ENCODE measurements at regions not wholly inside any gene's neighbourhood (a gene's known extent, or its start where the extent isn't known, plus 50 kb on each side); places are given as distances from the start of the nearest gene placed in this dataset.

GRCh38 chr16:73185737-73186136, 137.8 kb upstream of the ZFHX3 start:
- Histone ChIP-seq H3K27me3 (ENCODE audit: control insufficient read depth in 3 of 3, insufficient read depth in 3 of 3, low read length in 3 of 3) (no peaks in the 10 kb centered on the region), H3K36me3 (ENCODE audit: control insufficient read depth in 3 of 3, insufficient read depth in 3 of 3, low read length in 3 of 3) (no peaks in the 10 kb centered on the region), H3K9me3 (ENCODE audit: control insufficient read depth in 3 of 3, low read length in 3 of 3) (no peaks in the 10 kb centered on the region), H3K4me3 (ENCODE audit: low read length in 3 of 3) (no peak overlapping the region), H3K4me1 (ENCODE audit: control insufficient read depth in 3 of 3, insufficient read depth in 3 of 3, low read length in 3 of 3) (no peaks in the 10 kb centered on the region), H3K9ac (ENCODE audit: low read depth in 1 of 3, low read length in 3 of 3) (no peak overlapping the region), H3K27ac (ENCODE audit: low read depth, low read length) (no peak overlapping the region)

GRCh38 chr16:73183611-73184092, 135.7 kb upstream of the ZFHX3 start:
- no peaks in the 10 kb centered on the region for H3K27me3 ChIP-seq (ENCODE audit: control insufficient read depth in 3 of 3, insufficient read depth in 3 of 3, low read length in 3 of 3)
- no peak overlapping the region for H3K4me3 ChIP-seq (ENCODE audit: low read length in 3 of 3)
- no peaks in the 10 kb centered on the region for H3K36me3 ChIP-seq (ENCODE audit: control insufficient read depth in 3 of 3, insufficient read depth in 3 of 3, low read length in 3 of 3)
- H3K27ac ChIP-seq (ENCODE audit: low read depth, low read length): no peak overlapping the region
- no peak overlapping the region for H3K9ac ChIP-seq (ENCODE audit: low read depth in 1 of 3, low read length in 3 of 3)
- peaks cover 0 to 4% (median 0%) of the 10 kb centered on the region in 3 donors for H3K4me1 ChIP-seq (ENCODE audit: control insufficient read depth in 3 of 3, insufficient read depth in 3 of 3, low read length in 3 of 3)
- no peaks in the 10 kb centered on the region for H3K9me3 ChIP-seq (ENCODE audit: control insufficient read depth in 3 of 3, low read length in 3 of 3)

- Histone ChIP-seq H3K9me3 (ENCODE audit: control insufficient read depth in 3 of 3, low read length in 3 of 3) (no peaks in the 10 kb centered on the region), H3K9ac (ENCODE audit: low read depth in 1 of 3, low read length in 3 of 3) (no peak overlapping the region), H3K27ac (ENCODE audit: low read depth, low read length) (peak overlapping the region; percentile 31)
Measured at GRCh38 chr16:73179705-73180331, 131.9 kb upstream of the ZFHX3 start.

GRCh38 chr16:73177729-73178295, 129.9 kb upstream of the ZFHX3 start:
- Histone ChIP-seq H3K4me1 (ENCODE audit: control insufficient read depth in 3 of 3, insufficient read depth in 3 of 3, low read length in 3 of 3) (peaks cover 5 to 12% (median 10%) of the 10 kb centered on the region in 3 donors), H3K4me3 (ENCODE audit: low read length in 3 of 3) (no peak overlapping the region), H3K27me3 (ENCODE audit: control insufficient read depth in 3 of 3, insufficient read depth in 3 of 3, low read length in 3 of 3) (no peaks in the 10 kb centered on the region), H3K9ac (ENCODE audit: low read depth in 1 of 3, low read length in 3 of 3) (no peak overlapping the region), H3K9me3 (ENCODE audit: control insufficient read depth in 3 of 3, low read length in 3 of 3) (no peaks in the 10 kb centered on the region), H3K36me3 (ENCODE audit: control insufficient read depth in 3 of 3, insufficient read depth in 3 of 3, low read length in 3 of 3) (no peaks in the 10 kb centered on the region), H3K27ac (ENCODE audit: low read depth, low read length) (no peak overlapping the region)

More at GRCh38 chr16:73179705-73180331, 131.9 kb upstream of the ZFHX3 start:
- no peaks in the 10 kb centered on the region for H3K27me3 ChIP-seq (ENCODE audit: control insufficient read depth in 3 of 3, insufficient read depth in 3 of 3, low read length in 3 of 3)
- H3K36me3 ChIP-seq (ENCODE audit: control insufficient read depth in 3 of 3, insufficient read depth in 3 of 3, low read length in 3 of 3): no peaks in the 10 kb centered on the region
- peaks cover 0 to 4% (median 0%) of the 10 kb centered on the region in 3 donors for H3K4me1 ChIP-seq (ENCODE audit: control insufficient read depth in 3 of 3, insufficient read depth in 3 of 3, low read length in 3 of 3)
- H3K4me3 ChIP-seq (ENCODE audit: low read length in 3 of 3): no peak overlapping the region

GRCh38 chr16:73176577-73177013, 128.7 kb upstream of the ZFHX3 start:
- Histone ChIP-seq H3K9ac (ENCODE audit: low read depth in 1 of 3, low read length in 3 of 3) (no peak overlapping the region), H3K27me3 (ENCODE audit: control insufficient read depth in 3 of 3, insufficient read depth in 3 of 3, low read length in 3 of 3) (no peaks in the 10 kb centered on the region), H3K36me3 (ENCODE audit: control insufficient read depth in 3 of 3, insufficient read depth in 3 of 3, low read length in 3 of 3) (no peaks in the 10 kb centered on the region), H3K27ac (ENCODE audit: low read depth, low read length) (no peak overlapping the region), H3K9me3 (ENCODE audit: control insufficient read depth in 3 of 3, low read length in 3 of 3) (no peaks in the 10 kb centered on the region), H3K4me3 (ENCODE audit: low read length in 3 of 3) (no peak overlapping the region), H3K4me1 (ENCODE audit: control insufficient read depth in 3 of 3, insufficient read depth in 3 of 3, low read length in 3 of 3) (peaks cover 13 to 17% (median 16%) of the 10 kb centered on the region in 3 donors)

GRCh38 chr16:73172973-73173709, 125.2 kb upstream of the ZFHX3 start:
- H3K36me3 ChIP-seq (ENCODE audit: control insufficient read depth in 3 of 3, insufficient read depth in 3 of 3, low read length in 3 of 3): no peaks in the 10 kb centered on the region
- peak overlapping the region; percentile 34 to 43 (median 40) for H3K9ac ChIP-seq (ENCODE audit: low read depth in 1 of 3, low read length in 3 of 3)
- peaks cover 13 to 17% (median 16%) of the 10 kb centered on the region in 3 donors for H3K4me1 ChIP-seq (ENCODE audit: control insufficient read depth in 3 of 3, insufficient read depth in 3 of 3, low read length in 3 of 3)
- peak overlapping the region in 1 of 3 donors; percentile 48 for H3K4me3 ChIP-seq (ENCODE audit: low read length in 3 of 3)
- H3K9me3 ChIP-seq (ENCODE audit: control insufficient read depth in 3 of 3, low read length in 3 of 3): no peaks in the 10 kb centered on the region
- peak overlapping the region; percentile 68 for H3K27ac ChIP-seq (ENCODE audit: low read depth, low read length)
- no peaks in the 10 kb centered on the region for H3K27me3 ChIP-seq (ENCODE audit: control insufficient read depth in 3 of 3, insufficient read depth in 3 of 3, low read length in 3 of 3)

GRCh38 chr16:73172241-73172972, 124.5 kb upstream of the ZFHX3 start:
- peak overlapping the region in 2 of 3 donors; percentile 17 to 60 for H3K9ac ChIP-seq (ENCODE audit: low read depth in 1 of 3, low read length in 3 of 3)

GRCh38 chr16:73171901-73172240, 123.9 kb upstream of the ZFHX3 start:
- no peaks in the 10 kb centered on the region for H3K36me3 ChIP-seq (ENCODE audit: control insufficient read depth in 3 of 3, insufficient read depth in 3 of 3, low read length in 3 of 3)
- peaks cover 13 to 21% (median 17%) of the 10 kb centered on the region in 3 donors for H3K4me1 ChIP-seq (ENCODE audit: control insufficient read depth in 3 of 3, insufficient read depth in 3 of 3, low read length in 3 of 3)
- no peaks in the 10 kb centered on the region for H3K27me3 ChIP-seq (ENCODE audit: control insufficient read depth in 3 of 3, insufficient read depth in 3 of 3, low read length in 3 of 3)
- H3K4me3 ChIP-seq (ENCODE audit: low read length in 3 of 3): no peak overlapping the region
- H3K9me3 ChIP-seq (ENCODE audit: control insufficient read depth in 3 of 3, low read length in 3 of 3): no peaks in the 10 kb centered on the region
- H3K9ac ChIP-seq (ENCODE audit: low read depth in 1 of 3, low read length in 3 of 3): peak overlapping the region in 1 of 3 donors; percentile 17
- H3K27ac ChIP-seq (ENCODE audit: low read depth, low read length): peak overlapping the region; percentile 68

More at GRCh38 chr16:73172241-73172972, 124.5 kb upstream of the ZFHX3 start:
- Histone ChIP-seq H3K36me3 (ENCODE audit: control insufficient read depth in 3 of 3, insufficient read depth in 3 of 3, low read length in 3 of 3) (no peaks in the 10 kb centered on the region), H3K4me1 (ENCODE audit: control insufficient read depth in 3 of 3, insufficient read depth in 3 of 3, low read length in 3 of 3) (peaks cover 13 to 17% (median 16%) of the 10 kb centered on the region in 3 donors), H3K4me3 (ENCODE audit: low read length in 3 of 3) (peak overlapping the region in 1 of 3 donors; percentile 2), H3K27me3 (ENCODE audit: control insufficient read depth in 3 of 3, insufficient read depth in 3 of 3, low read length in 3 of 3) (no peaks in the 10 kb centered on the region), H3K9me3 (ENCODE audit: control insufficient read depth in 3 of 3, low read length in 3 of 3) (no peaks in the 10 kb centered on the region), H3K27ac (ENCODE audit: low read depth, low read length) (peak overlapping the region; percentile 68)

GRCh38 chr16:73171380-73171779, 123.5 kb upstream of the ZFHX3 start:
- no peaks in the 10 kb centered on the region for H3K36me3 ChIP-seq (ENCODE audit: control insufficient read depth in 3 of 3, insufficient read depth in 3 of 3, low read length in 3 of 3)
- no peak overlapping the region for H3K27ac ChIP-seq (ENCODE audit: low read depth, low read length)
- H3K9ac ChIP-seq (ENCODE audit: low read depth in 1 of 3, low read length in 3 of 3): no peak overlapping the region
- no peak overlapping the region for H3K4me3 ChIP-seq (ENCODE audit: low read length in 3 of 3)
- H3K4me1 ChIP-seq (ENCODE audit: control insufficient read depth in 3 of 3, insufficient read depth in 3 of 3, low read length in 3 of 3): peaks cover 13 to 21% (median 21%) of the 10 kb centered on the region in 3 donors
- no peaks in the 10 kb centered on the region for H3K9me3 ChIP-seq (ENCODE audit: control insufficient read depth in 3 of 3, low read length in 3 of 3)
- H3K27me3 ChIP-seq (ENCODE audit: control insufficient read depth in 3 of 3, insufficient read depth in 3 of 3, low read length in 3 of 3): no peaks in the 10 kb centered on the region

All from skeletal muscle tissue (tissue), 3 donors.